GM04504 (cell line): ENCODE measurements at regions not wholly inside any gene's neighbourhood (a gene's known extent, or its start where the extent isn't known, plus 50 kb on each side); places are given as distances from the start of the nearest gene placed in this dataset.
"Not testable (repeated sequence)": the region's sequence is repeated elsewhere in the genome, so short reads cannot be mapped to it uniquely, and the experiment has no call there.

Source experiments
- DNase-seq: peaks from one replicate; pipeline ENCODE4 v3.0.0-alpha.2; 2012; ENCODE audit warnings: low read depth

- DNase-seq = no peak
These were observed 174.3 kb downstream of the CPS1 start for GRCh38 chr2:210730672-210731071.

- not testable (repeated sequence) for DNase-seq
These were observed 190.4 kb downstream of the CPS1 start for GRCh38 chr2:210746826-210747225.

DNA sequence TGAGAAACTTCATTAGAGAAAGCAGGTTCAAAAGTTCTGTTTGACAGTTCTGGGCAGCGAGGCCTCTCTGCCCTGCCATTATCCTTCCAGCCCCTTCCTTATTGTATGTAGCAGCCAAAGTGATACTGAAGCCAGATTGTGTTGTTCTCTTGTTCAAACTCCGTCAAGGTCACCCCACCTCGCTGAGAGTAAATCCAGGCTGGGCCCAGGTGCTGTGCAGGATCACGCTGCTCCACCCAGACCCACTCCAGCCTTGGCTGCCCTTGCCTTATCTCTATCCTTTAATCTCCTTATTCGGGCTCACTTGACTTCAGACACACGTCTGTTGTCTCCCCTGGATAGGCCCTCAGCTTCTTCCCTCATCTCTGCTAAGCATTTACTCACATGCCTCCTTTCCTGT lies 196.1 kb downstream of the CPS1 start:
- no peak for DNase-seq

DNA sequence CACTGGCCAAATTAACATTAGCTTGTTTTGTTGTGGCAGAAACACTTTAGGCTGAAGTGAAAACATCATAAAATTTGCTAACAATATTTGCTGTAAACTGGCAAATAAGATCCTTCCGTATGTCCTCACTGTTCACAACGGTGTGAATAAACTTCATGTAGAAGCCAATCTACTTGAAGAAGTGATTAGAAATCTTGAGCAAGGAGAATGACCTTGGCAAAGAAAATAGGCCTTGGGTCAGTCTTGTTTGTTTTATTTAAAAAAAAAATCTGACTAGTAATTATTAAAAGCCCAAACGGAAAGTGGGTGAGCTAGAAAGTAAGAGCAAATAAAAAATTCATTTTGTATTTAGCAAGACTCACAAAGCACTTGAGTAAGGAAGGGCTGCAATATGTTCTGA lies 197.0 kb downstream of the CPS1 start:
- no peak for DNase-seq

DNA sequence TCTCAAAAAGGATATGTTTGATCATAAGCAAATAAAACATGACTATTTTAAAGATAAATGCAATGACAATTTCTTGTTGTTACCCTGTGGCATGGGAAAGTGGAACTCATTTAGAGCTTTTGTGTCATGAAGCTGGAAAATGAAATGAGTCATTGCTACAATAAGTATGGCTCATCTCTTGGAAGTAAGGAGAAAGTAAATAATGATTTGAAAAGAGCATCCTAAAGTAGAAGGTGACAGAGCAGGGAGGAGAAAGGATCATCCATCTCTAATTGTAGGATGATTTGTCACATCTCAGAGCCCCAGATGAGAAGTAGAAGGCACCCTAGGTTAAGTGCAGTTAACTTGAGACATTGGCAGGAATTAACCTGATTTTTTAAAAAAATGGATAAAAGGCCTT lies 200.5 kb downstream of the CPS1 start:
- DNase-seq = no peak

GRCh38 chr2:210762604-210763588 lies 206.5 kb downstream of the CPS1 start:
- no peak for DNase-seq

DNA sequence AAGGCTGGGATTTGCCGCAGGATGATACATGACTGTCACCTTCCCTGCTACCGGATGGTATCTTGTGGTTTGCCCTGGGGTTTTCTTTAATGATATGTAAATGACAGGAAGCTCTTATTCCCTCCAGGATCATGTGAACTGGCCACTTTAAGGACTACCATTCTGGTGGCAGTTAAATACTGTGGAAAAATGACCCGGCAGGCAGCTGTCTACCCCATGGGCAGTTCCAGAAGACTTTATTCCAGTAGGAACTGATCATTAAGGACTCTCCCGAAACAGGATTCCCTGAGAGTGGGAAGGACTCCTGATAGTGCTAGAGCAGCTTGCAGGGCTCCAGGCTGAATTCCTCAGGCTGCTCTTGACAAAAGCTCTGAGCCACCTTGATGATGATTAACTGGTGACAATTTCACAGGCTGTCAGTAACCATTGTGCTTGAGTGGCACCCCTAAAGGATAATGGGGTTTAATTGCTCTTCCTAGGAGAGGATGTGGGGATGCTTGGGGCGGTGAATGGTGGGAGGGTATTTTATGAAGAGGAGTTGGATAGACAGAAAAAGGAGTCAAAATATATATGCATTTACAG lies 212.0 kb downstream of the CPS1 start:
- DNase-seq = no peak

GRCh38 chr2:210776756-210777155 lies 220.4 kb downstream of the CPS1 start:
- no peak for DNase-seq

DNA sequence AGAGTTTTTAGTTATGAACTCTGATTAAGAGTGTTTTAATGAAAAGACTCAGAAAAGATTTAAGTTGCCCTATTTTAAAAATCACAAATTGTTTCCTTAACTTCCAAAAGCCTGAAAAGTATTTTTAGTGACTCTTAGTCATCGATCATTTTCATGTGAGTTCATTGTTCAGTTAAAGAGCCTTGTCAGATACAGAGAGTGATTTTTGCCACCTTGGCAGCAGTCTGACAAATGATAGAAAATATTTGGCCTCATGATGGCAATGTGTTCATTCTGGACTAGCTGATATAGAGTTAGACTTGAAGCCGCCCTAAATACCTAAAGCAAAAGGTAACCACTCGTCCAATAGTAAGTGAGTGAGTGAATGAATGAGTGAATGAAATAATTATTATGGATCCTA lies 225.8 kb downstream of the CPS1 start:
- DNase-seq = no peak

DNA sequence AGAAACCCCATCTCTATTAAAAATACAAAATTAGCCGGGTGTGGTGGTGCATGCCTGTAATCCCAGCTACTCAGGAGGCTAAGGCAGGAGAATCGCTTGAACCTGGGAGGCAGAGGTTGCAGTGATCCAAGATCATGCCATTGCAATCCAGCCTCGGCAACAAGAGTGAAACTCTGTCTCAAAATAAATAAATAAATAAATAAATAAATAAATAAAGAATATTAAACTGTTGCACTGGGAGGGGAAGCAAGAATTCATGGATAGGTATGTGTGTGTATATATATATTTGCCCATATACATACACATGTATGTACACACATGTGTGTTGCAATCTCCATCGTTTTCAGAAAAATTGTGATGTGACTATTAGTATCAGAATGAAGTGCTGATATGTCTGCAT lies 231.4 kb downstream of the CPS1 start:
- not testable (repeated sequence) for DNase-seq

DNA sequence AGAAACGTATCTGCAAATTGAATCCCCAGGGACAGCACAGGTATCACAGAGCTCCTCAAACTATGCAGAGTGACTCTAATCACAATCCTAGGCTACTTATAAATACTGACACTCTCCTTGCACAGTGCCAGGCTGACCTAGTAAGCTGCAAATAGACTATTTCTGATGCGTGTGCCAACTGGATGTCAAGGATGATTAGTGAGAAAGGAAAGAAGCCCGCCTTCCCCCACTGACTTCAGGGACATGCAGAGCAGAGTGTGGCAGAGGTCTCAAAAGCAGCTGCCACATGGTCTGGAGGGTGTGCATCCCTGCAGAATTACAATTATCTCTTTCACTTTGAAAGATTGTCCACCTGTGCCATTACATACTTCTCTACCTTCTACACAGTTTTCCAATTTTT lies 235.6 kb downstream of the CPS1 start:
- DNase-seq = no peak

- DNase-seq = no peak
These were observed 239.1 kb downstream of the CPS1 start for GRCh38 chr2:210795506-210795905.

- no peak for DNase-seq
These were observed 241.8 kb downstream of the CPS1 start for GRCh38 chr2:210798180-210798579.

GRCh38 chr2:210814251-210815025 lies 258.0 kb downstream of the CPS1 start:
- no peak for DNase-seq

- DNase-seq = no peak
These were observed 260.4 kb downstream of the CPS1 start for GRCh38 chr2:210816769-210817168.

- no peak for DNase-seq
These were observed 262.1 kb downstream of the CPS1 start for GRCh38 chr2:210818473-210818872.

- no peak for DNase-seq
These were observed 277.0 kb downstream of the CPS1 start for GRCh38 chr2:210833403-210833802.

DNA sequence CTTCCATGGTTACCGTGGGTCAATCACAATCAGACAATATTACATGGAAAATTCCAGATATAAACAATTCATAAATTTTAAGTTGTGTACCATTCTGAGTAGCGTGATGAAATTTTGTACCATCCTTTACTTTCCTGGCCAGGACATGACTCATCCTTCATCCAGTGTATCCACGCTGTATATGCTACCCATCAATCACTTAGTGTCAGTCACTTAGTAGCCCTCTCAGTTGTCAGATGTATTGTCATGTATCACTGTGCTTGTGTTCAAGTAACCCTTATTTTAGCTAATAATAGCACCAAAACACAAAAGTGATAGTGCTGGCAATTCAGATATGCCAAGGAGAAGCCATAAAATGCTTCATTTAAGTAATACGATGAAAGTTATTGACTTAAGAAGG lies 282.6 kb downstream of the CPS1 start:
- no peak for DNase-seq

- DNase-seq = no peak
These were observed 283.1 kb downstream of the CPS1 start for GRCh38 chr2:210839450-210839849.

GRCh38 chr2:210842896-210843295 lies 286.5 kb downstream of the CPS1 start:
- DNase-seq = no peak

DNA sequence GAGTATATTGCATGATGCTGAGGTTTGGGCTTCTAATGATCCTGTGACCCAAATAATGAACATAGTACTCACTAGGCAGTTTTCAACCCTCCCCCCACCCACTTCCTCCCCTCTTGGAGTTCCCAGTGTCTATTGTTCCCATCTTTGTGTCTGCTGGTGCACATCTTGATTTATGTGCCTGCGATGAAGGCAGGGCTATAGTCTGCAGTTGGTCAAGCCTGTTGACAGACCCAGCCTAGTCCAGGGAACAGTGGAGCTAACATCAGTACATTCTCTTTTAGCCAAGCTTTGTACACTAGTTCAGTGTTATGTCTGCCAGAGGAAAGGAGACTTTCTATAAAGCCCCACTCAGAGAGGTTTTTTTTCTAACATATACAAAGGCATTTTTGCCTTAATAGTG lies 287.6 kb downstream of the CPS1 start:
- no peak for DNase-seq

DNA sequence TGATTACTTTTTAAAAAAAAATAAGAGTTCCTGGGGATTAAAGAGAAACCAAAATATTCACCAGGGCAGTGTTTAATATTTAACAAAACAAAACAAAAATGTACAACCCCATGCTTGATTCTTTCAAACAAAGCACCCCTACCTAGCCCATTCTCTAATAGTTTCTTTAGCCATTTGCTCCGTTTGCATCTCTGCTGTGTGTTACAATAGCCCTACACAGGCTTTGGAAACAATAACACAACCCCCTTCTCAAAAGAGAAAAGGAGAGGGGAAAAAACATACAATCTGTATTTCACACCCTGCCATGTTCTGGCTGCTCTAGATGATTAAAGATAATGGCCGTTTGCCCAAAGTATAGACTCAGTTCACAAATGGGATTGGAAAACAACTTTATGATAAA lies 302.9 kb downstream of the CPS1 start:
- DNase-seq = no peak

DNA sequence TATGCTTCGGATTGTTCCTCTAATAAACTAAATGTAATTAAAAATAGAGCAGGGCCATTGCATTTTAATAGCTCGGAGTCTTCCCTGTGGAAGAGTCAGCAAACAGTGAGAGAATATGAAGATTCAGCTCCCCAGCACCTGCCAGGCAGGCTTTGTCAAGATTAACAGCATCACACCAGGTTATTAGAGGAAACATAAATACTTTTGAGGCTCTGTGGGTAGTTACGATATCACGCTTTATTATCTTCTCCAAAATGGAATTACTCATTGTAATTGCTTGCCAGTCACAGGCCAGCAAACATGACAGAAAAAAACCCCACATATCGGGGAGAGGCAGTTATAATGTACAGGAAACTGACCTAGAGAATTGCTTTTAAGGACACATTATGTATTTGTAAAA lies 303.9 kb downstream of the CPS1 start:
- DNase-seq = no peak
